Vagina (tissue), 2 donors: ENCODE measurements at regions not wholly inside any gene's neighbourhood (a gene's known extent, or its start where the extent isn't known, plus 50 kb on each side); places are given as distances from the start of the nearest gene placed in this dataset.
"Not testable (repeated sequence)": the region's sequence is repeated elsewhere in the genome, so short reads cannot be mapped to it uniquely, and the experiment has no call there.

ENCODE experiments used
- DNase-seq, 2 donors: peaks; one replicate each; pipeline ENCODE4 v3.0.0-alpha.2; 2017; ENCODE audit errors: extremely low spot score in 2 of 2
- H3K27ac ChIP-seq: fragments of 200-600 bp; sonication (generic); one replicate; pipeline ENCODE4 v1.5.1; 2019
- H3K27me3 ChIP-seq: fragments of 200-600 bp; sonication (generic); one replicate; pipeline ENCODE4 v1.5.1; 2019
- H3K36me3 ChIP-seq, 2 donors: fragments of 200-600 bp; sonication (generic); one replicate each; pipeline ENCODE4 v1.5.1; 2017 to 2019
- H3K4me1 ChIP-seq: fragments of 200-600 bp; sonication (generic); one replicate; pipeline ENCODE4 v1.5.1; 2019
- H3K4me3 ChIP-seq, 2 donors: fragments of 200-600 bp; sonication (generic); 1 replicate in 1 of 2; 2 replicates in 1 of 2; pipeline ENCODE4 v1.5.1; 2016 to 2019
- H3K9me3 ChIP-seq: fragments of 200-600 bp; sonication (generic); one replicate; pipeline ENCODE4 v1.5.1; 2019
- POLR2A ChIP-seq, 2 donors: fragments of 450-650 bp; IDR thresholded peaks; one replicate each; pipeline ENCODE4 v1.6.1; 2017; ENCODE audit warnings: antibody characterized with exemption in 2 of 2, mild to moderate bottlenecking in 2 of 2, moderate library complexity in 2 of 2
- POLR2AphosphoS5 ChIP-seq, 2 donors: sonication (generic); formaldehyde crosslinking; IDR thresholded peaks; one replicate each; pipeline ENCODE4 v1.9.0; 2017; ENCODE audit warnings: antibody characterized with exemption in 2 of 2, mild to moderate bottlenecking in 2 of 2, low read depth in 1 of 2; ENCODE audit not compliant: insufficient read depth in 1 of 2
- intact Hi-C: fragments of 100-400 bp; cut with DNase I; formaldehyde crosslinking; loops from one replicate; pipeline ENCODE4 v1.15.1; 2023
- TF ChIP-seq, protein P1 (sequence below), 3 experiments: fragments of 450-650 bp in 2 of 3; fragments of 200-600 bp in 1 of 3; sonication (generic) in 1 of 3; IDR thresholded peaks; one replicate each; pipeline ENCODE4 v1.5.1; 2017 to 2019; ENCODE audit warnings: antibody characterized with exemption in 3 of 3, mild to moderate bottlenecking in 2 of 3, moderate library complexity in 2 of 3

DNA sequence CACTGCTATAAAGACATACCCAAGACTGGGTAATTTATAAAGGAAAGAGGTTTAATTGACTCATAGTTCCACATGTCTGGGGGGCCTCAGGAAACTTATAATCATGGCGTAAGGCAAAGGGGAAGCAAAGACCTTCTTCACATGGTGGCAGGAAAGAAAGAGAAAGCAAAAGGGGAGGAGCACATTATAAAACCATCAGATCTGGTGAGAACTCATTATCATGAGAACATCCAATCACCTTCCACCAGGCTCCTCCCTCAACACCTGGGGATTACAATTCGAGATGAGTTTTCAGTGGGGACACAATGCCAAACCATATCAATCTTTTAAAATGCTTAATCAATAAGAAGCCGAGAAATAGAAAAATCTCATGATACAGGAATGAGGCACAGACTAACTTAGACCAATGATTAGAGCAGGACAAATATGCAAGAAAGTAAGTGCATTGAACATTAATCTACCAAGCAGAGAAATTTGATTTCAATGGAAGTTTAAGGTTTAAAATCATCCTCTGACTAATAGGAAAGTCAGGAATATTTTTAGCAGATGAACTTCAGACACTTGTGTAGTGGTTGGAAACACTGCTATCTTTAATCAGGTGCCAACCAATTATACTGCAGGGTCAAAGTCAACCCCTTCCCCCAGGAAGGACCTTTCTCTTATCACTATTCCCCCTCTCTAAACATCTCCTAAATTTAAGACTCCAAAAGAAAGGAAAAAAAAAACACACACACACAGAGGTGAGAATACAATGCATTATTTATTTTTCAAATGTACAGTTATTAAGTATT lies 259.2 kb downstream of the IRS1 start:
- no peak for DNase-seq
- H3K4me1 ChIP-seq = no peaks in the 10 kb centered on the region

DNA sequence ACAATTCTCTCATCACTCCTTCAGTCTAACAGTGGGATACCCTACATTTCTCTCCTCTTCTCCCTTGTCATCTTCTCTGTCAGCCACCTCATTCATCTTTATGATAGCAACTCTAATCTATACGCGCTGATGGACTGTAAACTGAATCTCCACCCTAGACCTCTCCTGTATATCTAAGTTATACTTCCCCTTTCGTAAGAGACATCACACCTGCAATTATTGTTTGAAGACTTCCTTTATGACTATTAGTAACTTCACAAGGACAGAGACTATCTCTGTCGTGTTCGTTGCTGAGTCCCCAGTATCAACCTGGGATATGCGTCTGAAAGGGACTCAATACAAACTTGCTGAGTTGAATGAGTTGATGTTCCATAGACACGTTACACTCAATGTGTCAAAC lies 263.2 kb downstream of the IRS1 start:
- intact Hi-C loops = no loop called here
- Histone ChIP-seq H3K4me3 (no peak overlapping the region), H3K36me3 (no peaks in the 10 kb centered on the region), H3K9me3 (no peaks in the 10 kb centered on the region), H3K27me3 (no peaks in the 10 kb centered on the region), H3K4me1 (no peaks in the 10 kb centered on the region), H3K27ac (no peak overlapping the region)
- no peak for DNase-seq
- TF ChIP-seq, protein P1, sequence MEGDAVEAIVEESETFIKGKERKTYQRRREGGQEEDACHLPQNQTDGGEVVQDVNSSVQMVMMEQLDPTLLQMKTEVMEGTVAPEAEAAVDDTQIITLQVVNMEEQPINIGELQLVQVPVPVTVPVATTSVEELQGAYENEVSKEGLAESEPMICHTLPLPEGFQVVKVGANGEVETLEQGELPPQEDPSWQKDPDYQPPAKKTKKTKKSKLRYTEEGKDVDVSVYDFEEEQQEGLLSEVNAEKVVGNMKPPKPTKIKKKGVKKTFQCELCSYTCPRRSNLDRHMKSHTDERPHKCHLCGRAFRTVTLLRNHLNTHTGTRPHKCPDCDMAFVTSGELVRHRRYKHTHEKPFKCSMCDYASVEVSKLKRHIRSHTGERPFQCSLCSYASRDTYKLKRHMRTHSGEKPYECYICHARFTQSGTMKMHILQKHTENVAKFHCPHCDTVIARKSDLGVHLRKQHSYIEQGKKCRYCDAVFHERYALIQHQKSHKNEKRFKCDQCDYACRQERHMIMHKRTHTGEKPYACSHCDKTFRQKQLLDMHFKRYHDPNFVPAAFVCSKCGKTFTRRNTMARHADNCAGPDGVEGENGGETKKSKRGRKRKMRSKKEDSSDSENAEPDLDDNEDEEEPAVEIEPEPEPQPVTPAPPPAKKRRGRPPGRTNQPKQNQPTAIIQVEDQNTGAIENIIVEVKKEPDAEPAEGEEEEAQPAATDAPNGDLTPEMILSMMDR (IDR thresholded peaks at IDR 0.05) = no peak
- TF ChIP-seq POLR2A (IDR thresholded peaks at IDR 0.05) (no peak), POLR2AphosphoS5 (IDR thresholded peaks at IDR 0.05; ENCODE audit: insufficient read depth in 1 of 2, low read depth in 1 of 2) (no peak)

More for the DNA sequence above, 259.2 kb downstream of the IRS1 start:
- no peak overlapping the region for H3K27ac ChIP-seq
- TF ChIP-seq, protein P1 (IDR thresholded peaks at IDR 0.05) = no peak
- TF ChIP-seq POLR2AphosphoS5 (IDR thresholded peaks at IDR 0.05; ENCODE audit: insufficient read depth in 1 of 2, low read depth in 1 of 2) = no peak
- TF ChIP-seq POLR2A (IDR thresholded peaks at IDR 0.05) = no peak
- H3K36me3 ChIP-seq = no peaks in the 10 kb centered on the region
- no peak overlapping the region for H3K4me3 ChIP-seq
- intact Hi-C loops = no loop called here
- no peaks in the 10 kb centered on the region for H3K27me3 ChIP-seq
- H3K9me3 ChIP-seq = no peaks in the 10 kb centered on the region

DNA sequence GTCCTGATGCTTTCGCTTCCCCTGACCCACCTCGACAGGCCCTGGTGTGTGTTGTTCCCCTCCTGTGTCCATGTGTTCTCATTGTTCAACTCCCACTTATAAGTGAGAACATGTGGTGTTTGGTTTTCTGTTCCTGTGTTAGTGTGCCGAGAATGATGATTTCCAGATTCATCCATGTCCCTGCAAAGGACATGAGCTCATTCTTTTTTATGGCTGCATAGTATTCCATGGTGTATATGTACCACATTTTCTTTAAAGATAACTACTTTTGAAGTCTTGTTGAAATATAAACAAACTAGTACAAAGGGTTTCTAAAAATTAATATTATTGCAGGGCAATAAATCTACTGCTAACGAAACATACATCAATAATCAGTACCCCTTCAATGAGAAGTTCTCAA lies 266.6 kb downstream of the IRS1 start:
- DNase-seq, H3K9me3 ChIP-seq, H3K4me1 ChIP-seq, H3K27ac ChIP-seq, H3K4me3 ChIP-seq, H3K27me3 ChIP-seq, H3K36me3 ChIP-seq, intact Hi-C loops: not testable (repeated sequence)

DNA sequence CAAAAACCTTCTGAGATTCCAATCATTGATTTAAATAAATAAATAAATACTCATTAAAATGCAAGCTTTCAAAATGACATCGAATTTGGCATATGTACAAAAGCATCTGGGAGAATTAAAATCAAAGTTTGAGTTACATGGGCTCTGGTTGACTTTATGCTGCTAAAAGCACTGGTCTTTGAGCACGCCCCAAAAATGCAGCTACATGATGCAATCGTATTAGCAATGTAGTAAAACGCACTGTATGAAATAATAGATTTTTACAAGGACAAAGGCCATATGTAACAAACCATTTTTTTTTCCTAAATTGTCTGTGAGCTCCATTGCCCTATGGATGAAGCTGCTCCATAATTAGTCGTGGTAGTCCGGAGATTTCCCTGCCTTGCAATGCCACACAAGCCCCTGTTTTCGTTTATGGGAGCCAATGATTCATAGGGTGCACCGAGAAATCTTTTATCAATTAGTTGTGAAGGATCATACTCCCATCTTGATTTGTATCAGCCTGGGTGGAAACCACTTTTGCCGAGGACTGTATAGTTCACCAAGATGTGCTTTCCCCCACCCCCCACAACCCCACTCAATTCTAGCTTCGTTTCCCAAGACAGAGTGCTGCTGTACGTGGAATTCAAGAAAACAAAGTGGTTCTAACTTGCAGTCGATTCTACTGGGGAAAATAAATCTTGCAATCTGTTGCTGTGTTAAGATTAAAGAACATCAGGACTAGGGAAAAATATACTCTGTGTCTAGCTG lies 268.4 kb downstream of the IRS1 start:
- no peaks in the 10 kb centered on the region for H3K9me3 ChIP-seq
- H3K36me3 ChIP-seq = no peaks in the 10 kb centered on the region
- DNase-seq = no peak
- intact Hi-C loops = no loop called here
- no peaks in the 10 kb centered on the region for H3K4me1 ChIP-seq
- no peak overlapping the region for H3K27ac ChIP-seq
- TF ChIP-seq POLR2AphosphoS5 (IDR thresholded peaks at IDR 0.05; ENCODE audit: insufficient read depth in 1 of 2, low read depth in 1 of 2) = no peak
- TF ChIP-seq POLR2A (IDR thresholded peaks at IDR 0.05) = no peak
- TF ChIP-seq, protein P1 (IDR thresholded peaks at IDR 0.05) = no peak
- H3K27me3 ChIP-seq = no peaks in the 10 kb centered on the region
- H3K4me3 ChIP-seq = no peak overlapping the region

DNA sequence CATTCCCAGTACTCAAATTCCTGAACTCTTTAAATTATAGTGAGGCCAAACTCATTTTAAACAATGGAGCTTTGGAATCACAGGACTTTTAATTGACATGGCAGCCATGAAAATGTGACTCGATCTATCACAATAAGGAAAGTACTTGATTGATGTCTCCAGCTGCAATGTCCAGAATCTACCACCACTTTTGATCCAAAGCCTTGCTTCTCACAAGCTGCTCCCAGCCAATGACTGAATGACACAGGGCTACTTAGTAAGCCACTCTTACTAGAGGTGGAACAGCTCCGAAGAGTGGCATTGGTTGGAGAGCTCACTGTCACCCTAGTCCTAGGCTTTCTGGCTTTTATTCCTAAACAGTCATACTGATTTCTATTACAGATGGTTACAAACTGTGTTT lies 270.1 kb downstream of the IRS1 start:
- Histone ChIP-seq H3K4me1 (no peaks in the 10 kb centered on the region), H3K27ac (no peak overlapping the region), H3K36me3 (no peaks in the 10 kb centered on the region), H3K4me3 (no peak overlapping the region), H3K9me3 (no peaks in the 10 kb centered on the region), H3K27me3 (no peaks in the 10 kb centered on the region)
- intact Hi-C loops = no loop called here
- TF ChIP-seq POLR2A (IDR thresholded peaks at IDR 0.05) (no peak), POLR2AphosphoS5 (IDR thresholded peaks at IDR 0.05; ENCODE audit: insufficient read depth in 1 of 2, low read depth in 1 of 2) (no peak)
- TF ChIP-seq, protein P1 (IDR thresholded peaks at IDR 0.05) = no peak
- no peak for DNase-seq
